ENCODE measurements at regions not wholly inside any gene's neighbourhood (a gene's known extent, or its start where the extent isn't known, plus 50 kb on each side); places are given as distances from the start of the nearest gene placed in this dataset.
A peak's percentile ranks its signal among the peaks of the same experiment; 100 is the strongest.
"Not testable (repeated sequence)": the region's sequence is repeated elsewhere in the genome, so short reads cannot be mapped to it uniquely, and the experiment has no call there.

- DNase-seq (ENCODE audit: low read depth in 2 of 2) = no peak
Observed at GRCh38 chrX:45992402-45993123, 552.7 kb downstream of the ZNF674 start.

- no peak for DNase-seq (ENCODE audit: low read depth in 2 of 2)
Observed at GRCh38 chrX:45986971-45987370, 558.2 kb downstream of the ZNF674 start.

- DNase-seq (ENCODE audit: low read depth in 2 of 2) = no peak
Observed at GRCh38 chrX:45986081-45986480, 559.1 kb downstream of the ZNF674 start.

- not testable (repeated sequence) for DNase-seq (ENCODE audit: low read depth in 2 of 2)
Observed at GRCh38 chrX:45982958-45983727, 562.1 kb downstream of the ZNF674 start.

GRCh38 chrX:45980726-45981125, 564.5 kb downstream of the ZNF674 start:
- no peak for DNase-seq (ENCODE audit: low read depth in 2 of 2)

GRCh38 chrX:45975633-45976032, 569.6 kb downstream of the ZNF674 start:
- no peak for DNase-seq (ENCODE audit: low read depth in 2 of 2)

- DNase-seq (ENCODE audit: low read depth in 2 of 2) = no peak
Observed at GRCh38 chrX:45972636-45973035, 572.6 kb downstream of the ZNF674 start.

- DNase-seq (ENCODE audit: low read depth in 2 of 2) = no peak
Observed at GRCh38 chrX:45959567-45959966, 585.7 kb downstream of the ZNF674 start.

GRCh38 chrX:45956191-45956870, 588.9 kb downstream of the ZNF674 start:
- DNase-seq (ENCODE audit: low read depth in 2 of 2) = no peak

- DNase-seq (ENCODE audit: low read depth in 2 of 2) = no peak
Observed at GRCh38 chrX:45955661-45956060, 589.6 kb downstream of the ZNF674 start.

- no peak for DNase-seq (ENCODE audit: low read depth in 2 of 2)
Observed at GRCh38 chrX:45954026-45954425, 591.2 kb downstream of the ZNF674 start.

- no peak for DNase-seq (ENCODE audit: low read depth in 2 of 2)
Observed at GRCh38 chrX:45952030-45952429, 593.2 kb downstream of the ZNF674 start.

- no peak for DNase-seq (ENCODE audit: low read depth in 2 of 2)
Observed at GRCh38 chrX:45935408-45935807, 609.8 kb downstream of the ZNF674 start.

GRCh38 chrX:45912316-45912715, 632.9 kb downstream of the ZNF674 start:
- DNase-seq (ENCODE audit: low read depth in 2 of 2) = no peak

- no peak for DNase-seq (ENCODE audit: low read depth in 2 of 2)
Observed at GRCh38 chrX:45907786-45908185, 637.4 kb downstream of the ZNF674 start.

- no peak for DNase-seq (ENCODE audit: low read depth in 2 of 2)
Observed at GRCh38 chrX:45903781-45904201, 641.4 kb downstream of the ZNF674 start.

GRCh38 chrX:45900766-45901615, 644.2 kb downstream of the ZNF674 start:
- DNase-seq (ENCODE audit: low read depth in 2 of 2) = no peak

- DNase-seq (ENCODE audit: low read depth in 2 of 2) = no peak
Observed at GRCh38 chrX:45894864-45895645, 650.2 kb downstream of the ZNF674 start.

- DNase-seq (ENCODE audit: low read depth in 2 of 2) = peak in 1 of 2 experiments; percentile 0
Observed at GRCh38 chrX:45889471-45889870, 655.8 kb downstream of the ZNF674 start.

GRCh38 chrX:45888518-45888917, 656.7 kb downstream of the ZNF674 start:
- no peak for DNase-seq (ENCODE audit: low read depth in 2 of 2)

GRCh38 chrX:45885931-45886330, 659.3 kb downstream of the ZNF674 start:
- no peak for DNase-seq (ENCODE audit: low read depth in 2 of 2)

Data from stimulated activated CD4-positive, alpha-beta T cell treated with anti-CD3 and anti-CD28 coated beads, Interleukin-12 subunit alpha, Interleukin-12 subunit beta, amount 100 ng/mL, for 24 hours (primary cell).